ENCODE measurements at regions not wholly inside any gene's neighbourhood (a gene's known extent, or its start where the extent isn't known, plus 50 kb on each side); places are given as distances from the start of the nearest gene placed in this dataset.

GRCh38 chr10:78830062-78830975 lies 238.4 kb upstream of the ZMIZ1 start:
- TF ChIP-seq, protein P1, sequence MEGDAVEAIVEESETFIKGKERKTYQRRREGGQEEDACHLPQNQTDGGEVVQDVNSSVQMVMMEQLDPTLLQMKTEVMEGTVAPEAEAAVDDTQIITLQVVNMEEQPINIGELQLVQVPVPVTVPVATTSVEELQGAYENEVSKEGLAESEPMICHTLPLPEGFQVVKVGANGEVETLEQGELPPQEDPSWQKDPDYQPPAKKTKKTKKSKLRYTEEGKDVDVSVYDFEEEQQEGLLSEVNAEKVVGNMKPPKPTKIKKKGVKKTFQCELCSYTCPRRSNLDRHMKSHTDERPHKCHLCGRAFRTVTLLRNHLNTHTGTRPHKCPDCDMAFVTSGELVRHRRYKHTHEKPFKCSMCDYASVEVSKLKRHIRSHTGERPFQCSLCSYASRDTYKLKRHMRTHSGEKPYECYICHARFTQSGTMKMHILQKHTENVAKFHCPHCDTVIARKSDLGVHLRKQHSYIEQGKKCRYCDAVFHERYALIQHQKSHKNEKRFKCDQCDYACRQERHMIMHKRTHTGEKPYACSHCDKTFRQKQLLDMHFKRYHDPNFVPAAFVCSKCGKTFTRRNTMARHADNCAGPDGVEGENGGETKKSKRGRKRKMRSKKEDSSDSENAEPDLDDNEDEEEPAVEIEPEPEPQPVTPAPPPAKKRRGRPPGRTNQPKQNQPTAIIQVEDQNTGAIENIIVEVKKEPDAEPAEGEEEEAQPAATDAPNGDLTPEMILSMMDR (IDR thresholded peaks at IDR 0.05; ENCODE audit: unreplicated experiment), result no peak
- H3K27ac Mint-ChIP-seq (ENCODE audit: unreplicated experiment), result no peak overlapping the region
- no peak for DNase-seq (ENCODE audit: low spot score)
- peaks cover 12% of the 10 kb centered on the region for H3K27me3 Mint-ChIP-seq (ENCODE audit: unreplicated experiment)
- peaks cover 3% of the 10 kb centered on the region for H3K36me3 Mint-ChIP-seq (ENCODE audit: low read depth, unreplicated experiment)
- no peak overlapping the region for H3K4me3 Mint-ChIP-seq (ENCODE audit: unreplicated experiment)
- peaks cover 4% of the 10 kb centered on the region for H3K9me3 Mint-ChIP-seq (ENCODE audit: unreplicated experiment)
- no peaks in the 10 kb centered on the region for H3K4me1 Mint-ChIP-seq (ENCODE audit: unreplicated experiment)

DNA sequence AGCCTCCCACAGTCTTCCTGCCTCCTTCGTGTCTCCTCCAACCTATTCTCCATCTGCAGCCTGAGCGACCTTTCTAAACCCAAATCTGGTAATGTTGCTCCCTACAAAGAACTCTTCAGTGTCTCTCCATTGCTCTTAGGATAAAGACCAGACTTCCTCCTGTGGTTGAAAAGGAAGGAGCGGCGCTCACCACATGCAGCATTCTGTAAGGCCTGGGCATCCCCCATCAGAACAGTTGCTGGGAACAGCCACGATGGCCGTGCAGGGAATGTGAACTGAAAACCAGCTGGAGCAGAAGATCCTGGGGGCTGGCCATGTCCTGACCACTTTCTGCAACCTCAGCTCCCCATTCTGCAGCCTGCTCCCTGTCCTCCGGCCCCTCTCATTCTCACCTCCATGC lies 237.8 kb upstream of the ZMIZ1 start:
- H3K4me1 Mint-ChIP-seq (ENCODE audit: unreplicated experiment), result no peaks in the 10 kb centered on the region
- H3K9me3 Mint-ChIP-seq (ENCODE audit: unreplicated experiment), result peaks cover 4% of the 10 kb centered on the region
- DNase-seq (ENCODE audit: low spot score), result no peak
- no peak overlapping the region for H3K4me3 Mint-ChIP-seq (ENCODE audit: unreplicated experiment)
- peaks cover 3% of the 10 kb centered on the region for H3K36me3 Mint-ChIP-seq (ENCODE audit: low read depth, unreplicated experiment)
- H3K27ac Mint-ChIP-seq (ENCODE audit: unreplicated experiment), result no peak overlapping the region
- TF ChIP-seq, protein P1 (IDR thresholded peaks at IDR 0.05; ENCODE audit: unreplicated experiment), result no peak
- H3K27me3 Mint-ChIP-seq (ENCODE audit: unreplicated experiment), result peaks cover 12% of the 10 kb centered on the region

GRCh38 chr10:78831461-78831860 lies 237.3 kb upstream of the ZMIZ1 start:
- H3K27ac Mint-ChIP-seq (ENCODE audit: unreplicated experiment), result no peak overlapping the region
- H3K4me3 Mint-ChIP-seq (ENCODE audit: unreplicated experiment), result no peak overlapping the region
- no peaks in the 10 kb centered on the region for H3K4me1 Mint-ChIP-seq (ENCODE audit: unreplicated experiment)
- peaks cover 12% of the 10 kb centered on the region for H3K27me3 Mint-ChIP-seq (ENCODE audit: unreplicated experiment)
- peaks cover 3% of the 10 kb centered on the region for H3K36me3 Mint-ChIP-seq (ENCODE audit: low read depth, unreplicated experiment)
- TF ChIP-seq, protein P1 (IDR thresholded peaks at IDR 0.05; ENCODE audit: unreplicated experiment), result no peak
- peaks cover 4% of the 10 kb centered on the region for H3K9me3 Mint-ChIP-seq (ENCODE audit: unreplicated experiment)
- no peak for DNase-seq (ENCODE audit: low spot score)

GRCh38 chr10:78832281-78832680 lies 236.5 kb upstream of the ZMIZ1 start:
- TF ChIP-seq, protein P1 (IDR thresholded peaks at IDR 0.05; ENCODE audit: unreplicated experiment), result no peak
- Mint-ChIP-seq H3K36me3 (ENCODE audit: low read depth, unreplicated experiment) (peaks cover 3% of the 10 kb centered on the region), H3K4me1 (ENCODE audit: unreplicated experiment) (no peaks in the 10 kb centered on the region), H3K27me3 (ENCODE audit: unreplicated experiment) (peaks cover 8% of the 10 kb centered on the region), H3K9me3 (ENCODE audit: unreplicated experiment) (peaks cover 4% of the 10 kb centered on the region), H3K4me3 (ENCODE audit: unreplicated experiment) (no peak overlapping the region), H3K27ac (ENCODE audit: unreplicated experiment) (no peak overlapping the region)
- no peak for DNase-seq (ENCODE audit: low spot score)

GRCh38 chr10:78838141-78838657 lies 230.6 kb upstream of the ZMIZ1 start:
- no peak for DNase-seq (ENCODE audit: low spot score)
- Mint-ChIP-seq H3K36me3 (ENCODE audit: low read depth, unreplicated experiment) (peaks cover 9% of the 10 kb centered on the region), H3K27ac (ENCODE audit: unreplicated experiment) (no peak overlapping the region), H3K9me3 (ENCODE audit: unreplicated experiment) (no peaks in the 10 kb centered on the region), H3K4me3 (ENCODE audit: unreplicated experiment) (no peak overlapping the region), H3K4me1 (ENCODE audit: unreplicated experiment) (no peaks in the 10 kb centered on the region), H3K27me3 (ENCODE audit: unreplicated experiment) (peaks cover 3% of the 10 kb centered on the region)
- TF ChIP-seq, protein P1 (IDR thresholded peaks at IDR 0.05; ENCODE audit: unreplicated experiment), result no peak
